Fibroblast of villous mesenchyme (primary cell): ENCODE measurements at regions not wholly inside any gene's neighbourhood (a gene's known extent, or its start where the extent isn't known, plus 50 kb on each side); places are given as distances from the start of the nearest gene placed in this dataset.
"Not testable (repeated sequence)": the region's sequence is repeated elsewhere in the genome, so short reads cannot be mapped to it uniquely, and the experiment has no call there.

Experiments used
- DNase-seq: peaks from one replicate; pipeline ENCODE4 v3.0.0-alpha.2; 2010; ENCODE audit warnings: low read depth
- H3K4me3 ChIP-seq: 2 replicates; pipeline ENCODE4 v1.5.1; 2011; ENCODE audit warnings: low read depth, mild to moderate bottlenecking, low read length
- CTCF ChIP-seq: IDR thresholded peaks from 2 replicates; pipeline ENCODE4 v1.5.1; 2012; ENCODE audit warnings: low read depth, mild to moderate bottlenecking, low read length; ENCODE audit not compliant: insufficient read depth

GRCh38 chr5:90084342-90084741 lies 325.2 kb downstream of the CETN3 start:
- no peak for DNase-seq
- TF ChIP-seq CTCF = no peak
- H3K4me3 ChIP-seq = no peak overlapping the region

GRCh38 chr5:90073026-90073570 lies 336.5 kb downstream of the CETN3 start:
- DNase-seq, H3K4me3 ChIP-seq: not testable (repeated sequence)

- TF ChIP-seq CTCF = no peak
- H3K4me3 ChIP-seq = no peak overlapping the region
- DNase-seq = no peak
Measured at GRCh38 chr5:90071656-90072055, 337.9 kb downstream of the CETN3 start.

- DNase-seq = peak; percentile 68
- H3K4me3 ChIP-seq = no peak overlapping the region
- TF ChIP-seq CTCF = no peak
Measured at GRCh38 chr5:90071066-90071465, 338.5 kb downstream of the CETN3 start.

- TF ChIP-seq CTCF = no peak
- DNase-seq = no peak
- H3K4me3 ChIP-seq = no peak overlapping the region
Measured at GRCh38 chr5:90066920-90067319, 342.6 kb downstream of the CETN3 start.

GRCh38 chr5:90056911-90057705 lies 352.4 kb downstream of the CETN3 start:
- H3K4me3 ChIP-seq = no peak overlapping the region
- no peak for TF ChIP-seq CTCF
- DNase-seq = peak; percentile 45

GRCh38 chr5:90055831-90056328 lies 353.7 kb downstream of the CETN3 start:
- H3K4me3 ChIP-seq = peak overlapping the region; percentile 13
- TF ChIP-seq CTCF = no peak
- peak; percentile 71 for DNase-seq
